ENCODE measurements at regions not wholly inside any gene's neighbourhood (a gene's known extent, or its start where the extent isn't known, plus 50 kb on each side); places are given as distances from the start of the nearest gene placed in this dataset.

DNA sequence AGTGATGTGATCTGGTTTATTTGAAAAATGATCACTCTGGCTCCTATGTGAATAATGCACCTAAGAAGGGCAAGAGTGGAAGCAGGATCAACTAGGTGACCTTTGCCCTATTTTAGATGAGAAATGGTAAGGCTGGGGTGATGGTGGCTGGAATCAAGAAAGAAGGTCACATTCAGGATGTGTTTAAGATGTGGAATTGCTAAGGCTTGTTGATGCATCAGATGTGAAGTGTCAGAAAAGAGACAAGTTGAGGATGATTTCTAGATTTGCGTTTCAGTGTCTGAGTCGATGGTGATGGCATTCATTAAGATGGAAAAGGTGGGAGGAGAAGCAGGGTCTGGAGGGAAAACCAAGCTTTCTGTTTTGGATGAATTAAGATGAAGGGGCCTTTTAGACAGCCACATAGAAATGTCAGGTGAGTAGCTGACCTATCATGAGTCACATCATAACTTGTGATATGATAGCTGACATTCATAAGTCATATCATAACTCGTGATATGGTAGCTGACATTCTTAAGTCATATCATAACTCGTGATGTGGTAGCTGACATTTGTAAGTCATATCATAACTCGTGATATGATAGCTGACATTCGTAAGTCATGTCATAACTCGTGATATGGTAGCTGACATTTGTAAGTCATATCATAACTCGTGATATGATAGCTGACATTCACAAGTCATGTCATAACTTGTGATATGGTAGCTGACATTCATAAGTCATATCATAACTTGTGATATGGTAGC is 101.2 kb upstream of the SEC11C start:
- H3K4me3 ChIP-seq: no peak overlapping the region
- H3K36me3 ChIP-seq (ENCODE audit: control insufficient read depth in 2 of 2, insufficient read depth in 2 of 2, low read length in 1 of 2): no peaks in the 10 kb centered on the region
- ChIA-PET POLR2A (no interaction called here), CTCF (interaction anchor here (0.6 to 1.5 kb wide), 7 partner anchors 14 to 641 kb away, joined by 3 to 6 read pairs (median 4); no protein-coding TSS in a partner anchor), RAD21 (ENCODE audit: unreplicated experiment) (no interaction called here), SMC1A (ENCODE audit: uncharacterized antibody, unreplicated experiment) (interaction anchor here (0.6 to 1.5 kb wide), 4 partner anchors 20 to 265 kb away, joined by 3 to 5 read pairs (median 3); no protein-coding TSS in a partner anchor)
- 3% methylated on average over 8 of the region's 8 CpGs for WGBS (ENCODE audit: insufficient coverage, insufficient replicate concordance, low lambda C conversion rate, missing lambda C conversion rate)
- no peaks in the 10 kb centered on the region for H3K4me1 ChIP-seq (ENCODE audit: control insufficient read depth, insufficient read depth, low read length)
- no peak for FAIRE-seq
- in situ Hi-C loops (cut with MboI) (no loop called here), intact Hi-C loops (cut with micrococcal nuclease; ENCODE audit: unreplicated experiment) (no loop called here)
- no peaks in the 10 kb centered on the region for H4K20me1 ChIP-seq (ENCODE audit: control insufficient read depth, insufficient read depth)
- no peaks in the 10 kb centered on the region for H3K79me2 ChIP-seq (ENCODE audit: control insufficient read depth, insufficient read depth, low read length)
- BruUV-seq (replicated peaks): no TSS peak
- H3K4me2 ChIP-seq (ENCODE audit: control insufficient read depth, insufficient read depth): no peak overlapping the region
- H3K27me3 ChIP-seq (replicated peaks in 1 of 2; ENCODE audit: control insufficient read depth in 2 of 2, insufficient read depth in 2 of 2, low read length in 1 of 2): peaks cover 0 to 3% of the 10 kb centered on the region in 2 experiments; a peak in 1 of 4 replicates
- no peak for ATAC-seq
- H3K9ac ChIP-seq (ENCODE audit: control insufficient read depth, insufficient read depth, low read length): no peak overlapping the region
- no peak overlapping the region for H3K27ac ChIP-seq (ENCODE audit: control insufficient read depth, insufficient read depth)
- no peaks in the 10 kb centered on the region for H3K9me3 ChIP-seq (replicated peaks; ENCODE audit: control insufficient read depth, insufficient read depth, low read length)
- no peak overlapping the region for H2AFZ ChIP-seq (ENCODE audit: control insufficient read depth, low read depth, low read length)
- no peak for DNase-seq (ENCODE audit: low read depth, low spot score)
- no peak for TF ChIP-seq YY1 (IDR thresholded peaks at IDR 0.05; ENCODE audit: low read depth, low read length)
- TF ChIP-seq, protein P1, sequence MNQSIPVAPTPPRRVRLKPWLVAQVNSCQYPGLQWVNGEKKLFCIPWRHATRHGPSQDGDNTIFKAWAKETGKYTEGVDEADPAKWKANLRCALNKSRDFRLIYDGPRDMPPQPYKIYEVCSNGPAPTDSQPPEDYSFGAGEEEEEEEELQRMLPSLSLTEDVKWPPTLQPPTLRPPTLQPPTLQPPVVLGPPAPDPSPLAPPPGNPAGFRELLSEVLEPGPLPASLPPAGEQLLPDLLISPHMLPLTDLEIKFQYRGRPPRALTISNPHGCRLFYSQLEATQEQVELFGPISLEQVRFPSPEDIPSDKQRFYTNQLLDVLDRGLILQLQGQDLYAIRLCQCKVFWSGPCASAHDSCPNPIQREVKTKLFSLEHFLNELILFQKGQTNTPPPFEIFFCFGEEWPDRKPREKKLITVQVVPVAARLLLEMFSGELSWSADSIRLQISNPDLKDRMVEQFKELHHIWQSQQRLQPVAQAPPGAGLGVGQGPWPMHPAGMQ (IDR thresholded peaks at IDR 0.05; ENCODE audit: borderline replicate concordance): no peak
- TF ChIP-seq NFIC (IDR thresholded peaks at IDR 0.05; ENCODE audit: low read depth, low read length): 0 out of 2 replicates have a peak, but pooled peaks have one; percentile 30
- TF ChIP-seq, protein P2, sequence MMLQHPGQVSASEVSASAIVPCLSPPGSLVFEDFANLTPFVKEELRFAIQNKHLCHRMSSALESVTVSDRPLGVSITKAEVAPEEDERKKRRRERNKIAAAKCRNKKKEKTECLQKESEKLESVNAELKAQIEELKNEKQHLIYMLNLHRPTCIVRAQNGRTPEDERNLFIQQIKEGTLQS (IDR thresholded peaks at IDR 0.05; ENCODE audit: borderline replicate concordance, extremely low read depth, low read depth, low read length): no peak
- no peak for TF ChIP-seq EZH2 (IDR thresholded peaks at IDR 0.05; ENCODE audit: borderline replicate concordance, control insufficient read depth, low read depth, low read length)
- no peak for TF ChIP-seq ZNF24 (IDR thresholded peaks at IDR 0.05)
- no peak for TF ChIP-seq MYC (IDR thresholded peaks at IDR 0.05; ENCODE audit: insufficient read depth, insufficient read length, insufficient replicate concordance, low read length, severe bottlenecking)
- no peak for TF ChIP-seq ETV6 (conservative IDR thresholded peaks at IDR 0.05 in 1 of 2, IDR thresholded peaks at IDR 0.05 in 1 of 2; ENCODE audit: borderline replicate concordance in 1 of 2, low read depth in 1 of 2)
- TF ChIP-seq RAD51 (IDR thresholded peaks at IDR 0.05): no peak
- TF ChIP-seq SMAD5 (IDR thresholded peaks at IDR 0.05; ENCODE audit: low read depth): no peak
- peak; percentile 99 for TF ChIP-seq ZBED1 (IDR thresholded peaks at IDR 0.05; ENCODE audit: borderline replicate concordance)
- no peak for TF ChIP-seq CBX5 (IDR thresholded peaks at IDR 0.05; ENCODE audit: low read depth)
- TF ChIP-seq, protein P3, sequence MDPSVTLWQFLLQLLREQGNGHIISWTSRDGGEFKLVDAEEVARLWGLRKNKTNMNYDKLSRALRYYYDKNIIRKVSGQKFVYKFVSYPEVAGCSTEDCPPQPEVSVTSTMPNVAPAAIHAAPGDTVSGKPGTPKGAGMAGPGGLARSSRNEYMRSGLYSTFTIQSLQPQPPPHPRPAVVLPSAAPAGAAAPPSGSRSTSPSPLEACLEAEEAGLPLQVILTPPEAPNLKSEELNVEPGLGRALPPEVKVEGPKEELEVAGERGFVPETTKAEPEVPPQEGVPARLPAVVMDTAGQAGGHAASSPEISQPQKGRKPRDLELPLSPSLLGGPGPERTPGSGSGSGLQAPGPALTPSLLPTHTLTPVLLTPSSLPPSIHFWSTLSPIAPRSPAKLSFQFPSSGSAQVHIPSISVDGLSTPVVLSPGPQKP (IDR thresholded peaks at IDR 0.05; ENCODE audit: low read depth, low read length): no peak
- peak; percentile 28; the same call in 1 of the 2 replicates for TF ChIP-seq BACH1 (IDR thresholded peaks at IDR 0.05; ENCODE audit: borderline replicate concordance)
- no peak for TF ChIP-seq HDAC6 (IDR thresholded peaks at IDR 0.05; ENCODE audit: unreplicated experiment)
- no peak for TF ChIP-seq FOXK2 (IDR thresholded peaks at IDR 0.05)
- TF ChIP-seq, protein P4, sequence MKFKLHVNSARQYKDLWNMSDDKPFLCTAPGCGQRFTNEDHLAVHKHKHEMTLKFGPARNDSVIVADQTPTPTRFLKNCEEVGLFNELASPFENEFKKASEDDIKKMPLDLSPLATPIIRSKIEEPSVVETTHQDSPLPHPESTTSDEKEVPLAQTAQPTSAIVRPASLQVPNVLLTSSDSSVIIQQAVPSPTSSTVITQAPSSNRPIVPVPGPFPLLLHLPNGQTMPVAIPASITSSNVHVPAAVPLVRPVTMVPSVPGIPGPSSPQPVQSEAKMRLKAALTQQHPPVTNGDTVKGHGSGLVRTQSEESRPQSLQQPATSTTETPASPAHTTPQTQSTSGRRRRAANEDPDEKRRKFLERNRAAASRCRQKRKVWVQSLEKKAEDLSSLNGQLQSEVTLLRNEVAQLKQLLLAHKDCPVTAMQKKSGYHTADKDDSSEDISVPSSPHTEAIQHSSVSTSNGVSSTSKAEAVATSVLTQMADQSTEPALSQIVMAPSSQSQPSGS (IDR thresholded peaks at IDR 0.05; ENCODE audit: low read length): 0 out of 2 replicates have a peak, but pooled peaks have one; percentile 45
- TF ChIP-seq JUNB (IDR thresholded peaks at IDR 0.05): peak; percentile 63; the same call in 1 of the 2 replicates
- no peak for TF ChIP-seq BRCA1 (IDR thresholded peaks at IDR 0.05; ENCODE audit: low read depth, low read length)
- no peak for TF ChIP-seq IKZF2 (IDR thresholded peaks at IDR 0.05)
- no peak for TF ChIP-seq SMC3 (IDR thresholded peaks at IDR 0.05; ENCODE audit: borderline replicate concordance, low read length)
- no peak for TF ChIP-seq ATF7 (IDR thresholded peaks at IDR 0.05; ENCODE audit: low read depth)
